Astrocyte of the cerebellum (primary cell): ENCODE measurements at regions not wholly inside any gene's neighbourhood (a gene's known extent, or its start where the extent isn't known, plus 50 kb on each side); places are given as distances from the start of the nearest gene placed in this dataset.

Source experiments
- DNase-seq: peaks from one replicate; pipeline ENCODE4 v3.0.0-alpha.2; 2011; ENCODE audit warnings: low read depth
- H3K4me3 ChIP-seq: 2 replicates; pipeline ENCODE4 v1.5.1; 2011; ENCODE audit warnings: mild to moderate bottlenecking, low read depth, low read length, moderate library complexity
- CTCF ChIP-seq: IDR thresholded peaks from 2 replicates; pipeline ENCODE4 v1.5.1; 2012; ENCODE audit warnings: low read length, low read depth, moderate library complexity, mild to moderate bottlenecking; ENCODE audit errors: missing control alignments
- in situ Hi-C: cut with HindIII; loops from 2 replicates; pipeline ENCODE4 v1.10.0; 2017; ENCODE audit warnings: low sequenced_read_pairs

- DNase-seq: no peak
- in situ Hi-C loops: no loop called here
- TF ChIP-seq CTCF: no peak
- no peak overlapping the region for H3K4me3 ChIP-seq
Observed at GRCh38 chr3:8279886-8280550, 221.6 kb upstream of the LMCD1 start.

- no peak for DNase-seq
- in situ Hi-C loops: no loop called here
- H3K4me3 ChIP-seq: no peak overlapping the region
- TF ChIP-seq CTCF: no peak
Observed at GRCh38 chr3:8282541-8283165, 219.0 kb upstream of the LMCD1 start.

GRCh38 chr3:8283193-8283592, 218.4 kb upstream of the LMCD1 start:
- no peak for TF ChIP-seq CTCF
- in situ Hi-C loops: no loop called here
- H3K4me3 ChIP-seq: no peak overlapping the region
- DNase-seq: no peak

- in situ Hi-C loops: no loop called here
- TF ChIP-seq CTCF: no peak
- H3K4me3 ChIP-seq: no peak overlapping the region
- no peak for DNase-seq
Observed at GRCh38 chr3:8286086-8286485, 215.5 kb upstream of the LMCD1 start.

GRCh38 chr3:8286749-8287148, 214.9 kb upstream of the LMCD1 start:
- in situ Hi-C loops: no loop called here
- H3K4me3 ChIP-seq: no peak overlapping the region
- TF ChIP-seq CTCF: no peak
- no peak for DNase-seq

- no peak overlapping the region for H3K4me3 ChIP-seq
- TF ChIP-seq CTCF: no peak
- no peak for DNase-seq
- in situ Hi-C loops: no loop called here
Observed at GRCh38 chr3:8290611-8291010, 211.0 kb upstream of the LMCD1 start.

GRCh38 chr3:8296461-8296860, 205.2 kb upstream of the LMCD1 start:
- DNase-seq: no peak
- in situ Hi-C loops: no loop called here
- no peak overlapping the region for H3K4me3 ChIP-seq
- no peak for TF ChIP-seq CTCF
